ENCODE measurements at regions not wholly inside any gene's neighbourhood (a gene's known extent, or its start where the extent isn't known, plus 50 kb on each side); places are given as distances from the start of the nearest gene placed in this dataset.
"Not testable (repeated sequence)": the region's sequence is repeated elsewhere in the genome, so short reads cannot be mapped to it uniquely, and the experiment has no call there.

DNA sequence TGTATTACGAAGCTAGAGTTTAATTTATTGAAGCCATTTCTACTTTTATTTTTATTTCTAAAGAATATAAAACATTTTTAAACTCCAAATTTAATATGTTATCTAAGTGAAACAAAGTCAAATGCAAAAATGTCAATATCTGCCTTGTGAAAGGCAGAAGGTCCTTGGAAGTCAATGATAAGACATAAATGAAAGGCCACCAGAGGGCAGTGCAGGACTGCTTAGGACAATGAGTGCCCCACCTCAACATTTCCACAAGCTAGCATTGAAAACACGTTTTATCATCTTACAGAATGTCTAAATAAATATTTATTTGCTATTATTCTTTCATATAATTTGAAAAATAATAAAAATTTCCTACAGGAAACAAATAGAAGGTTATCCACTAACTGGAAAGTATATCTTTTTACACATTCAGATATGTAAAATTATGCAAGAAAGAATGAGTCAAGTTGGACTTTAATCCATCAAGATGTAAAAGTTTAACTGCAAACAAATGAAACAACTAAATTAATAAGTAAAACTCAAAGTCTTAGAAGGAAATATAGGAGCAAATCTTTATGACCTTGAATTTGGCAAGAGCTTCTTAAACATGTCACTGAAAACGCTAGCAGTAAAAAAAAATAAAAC is 140.1 kb upstream of the FMN2 start:
- DNase-seq = peak; percentile 67

DNA sequence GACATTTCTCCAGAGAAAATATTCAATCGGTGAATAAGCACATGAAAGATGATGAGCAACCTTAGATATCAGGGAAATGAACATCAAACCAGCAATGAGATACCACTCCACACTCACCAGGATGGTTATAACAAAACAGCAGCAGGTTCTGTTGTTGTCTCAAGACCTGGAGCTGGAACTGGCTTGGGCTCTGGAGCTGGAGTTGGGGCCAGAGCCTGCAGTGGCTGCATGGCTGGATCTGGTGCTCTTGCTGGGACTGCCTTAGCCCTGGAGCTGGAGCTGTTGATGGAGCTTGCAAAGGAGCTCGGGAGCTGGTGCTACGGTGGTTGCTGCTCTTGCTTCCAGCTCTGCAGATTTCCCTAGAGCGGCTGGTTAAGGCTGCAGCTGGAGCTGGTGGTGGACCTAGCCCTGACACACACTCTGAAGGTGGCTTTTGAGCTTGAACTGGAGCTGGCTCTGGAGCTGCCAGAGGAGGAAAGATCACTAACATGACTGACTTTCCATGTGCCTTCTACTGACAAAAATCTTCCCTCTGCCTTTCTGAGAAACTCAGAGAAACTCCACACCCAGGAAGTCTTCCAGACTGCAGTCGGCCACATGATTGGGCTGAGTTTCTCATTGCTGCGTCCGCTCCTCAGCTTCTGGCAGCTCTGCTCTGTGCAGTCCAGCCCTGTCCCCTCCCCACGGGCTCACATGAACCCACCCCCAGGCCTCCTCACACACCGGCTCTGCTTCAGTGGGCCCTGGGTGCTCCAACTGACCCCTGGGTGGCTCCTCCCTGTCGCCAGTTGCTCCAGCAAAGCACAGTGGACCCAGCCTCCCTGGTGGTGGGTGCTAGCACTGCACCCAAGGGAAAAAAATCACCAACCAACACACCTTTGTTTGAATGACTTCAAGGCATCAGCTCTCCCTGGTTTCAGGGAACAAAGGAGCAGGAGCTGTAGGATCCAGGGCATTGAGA is 139.1 kb upstream of the FMN2 start:
- DNase-seq = no peak

DNA sequence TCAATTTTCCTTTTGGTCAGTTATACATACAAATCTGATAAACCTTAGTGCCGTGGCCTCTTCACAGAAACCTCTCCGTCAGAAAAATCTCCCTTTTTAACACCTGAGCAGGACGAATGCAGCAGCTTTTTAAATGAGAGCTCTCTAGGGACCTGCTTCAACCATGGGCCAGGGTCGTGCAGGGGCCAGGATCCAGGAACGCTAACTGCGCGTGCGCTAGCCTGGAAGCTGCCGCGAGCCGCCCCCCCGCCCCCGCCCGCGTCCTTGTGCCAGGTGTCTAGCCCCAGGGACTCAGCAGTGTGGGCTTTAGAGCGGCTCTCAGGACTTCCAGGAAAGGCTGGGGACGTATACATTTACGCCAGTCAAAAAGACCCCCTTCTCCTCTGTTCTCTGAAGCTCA is 136.8 kb upstream of the FMN2 start:
- DNase-seq = no peak

DNA sequence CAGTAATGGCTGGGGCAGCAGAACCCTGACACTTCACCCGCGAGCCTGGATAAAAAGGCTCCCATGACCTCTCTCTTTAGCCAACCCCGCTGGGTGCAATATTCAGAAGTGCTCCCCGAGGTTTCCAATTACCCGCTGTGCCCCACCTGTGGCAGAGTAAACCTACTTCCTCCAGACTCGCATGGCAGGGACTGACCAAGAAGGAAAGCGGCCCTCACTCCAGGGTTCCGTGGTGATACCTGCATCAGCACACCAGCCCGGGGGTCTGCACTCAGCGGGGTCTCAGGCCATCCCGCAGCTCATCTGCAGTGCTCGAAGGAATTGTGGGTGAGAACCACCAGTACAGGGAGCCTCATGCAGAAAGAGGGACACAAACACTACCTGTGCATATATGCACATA is 136.3 kb upstream of the FMN2 start:
- DNase-seq = no peak

DNA sequence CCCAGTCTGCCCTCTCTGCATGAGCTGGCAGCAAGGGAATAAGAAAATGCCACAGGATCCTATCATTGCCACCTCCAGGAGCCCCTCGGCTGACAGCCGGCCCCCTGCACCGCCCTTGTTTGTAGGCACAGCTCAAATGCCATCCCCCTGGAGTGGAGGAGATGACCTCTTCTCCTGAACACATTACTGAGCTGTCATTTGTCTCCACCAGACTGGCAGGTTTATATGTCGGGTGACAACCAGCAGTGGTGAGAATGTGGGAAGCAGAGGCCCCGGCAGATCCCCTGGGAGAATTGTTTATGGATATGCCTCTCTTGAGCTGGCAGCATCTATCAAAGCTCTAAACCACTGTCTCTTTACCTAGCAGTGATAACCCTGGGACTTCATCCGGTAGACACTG is 135.4 kb upstream of the FMN2 start:
- no peak for DNase-seq

DNA sequence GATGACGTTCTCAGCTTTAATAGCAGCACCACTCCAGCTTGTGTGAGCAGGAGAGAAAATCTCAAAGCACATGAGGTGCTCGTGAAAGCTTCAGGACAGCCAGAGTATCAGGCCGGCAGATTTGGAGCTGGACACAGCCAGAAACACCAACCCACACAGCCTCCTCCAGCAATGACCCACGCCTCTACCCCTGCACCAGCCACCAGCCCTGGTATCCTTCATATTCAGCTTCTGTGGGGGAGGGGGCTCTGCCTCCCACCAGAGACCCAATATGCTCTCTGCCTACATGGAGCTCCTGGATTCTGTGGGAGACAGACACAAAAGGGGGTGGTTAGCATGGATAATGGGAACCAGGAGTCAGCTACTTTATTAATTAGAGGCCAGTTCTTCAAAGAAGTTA is 133.6 kb upstream of the FMN2 start:
- DNase-seq = no peak

DNA sequence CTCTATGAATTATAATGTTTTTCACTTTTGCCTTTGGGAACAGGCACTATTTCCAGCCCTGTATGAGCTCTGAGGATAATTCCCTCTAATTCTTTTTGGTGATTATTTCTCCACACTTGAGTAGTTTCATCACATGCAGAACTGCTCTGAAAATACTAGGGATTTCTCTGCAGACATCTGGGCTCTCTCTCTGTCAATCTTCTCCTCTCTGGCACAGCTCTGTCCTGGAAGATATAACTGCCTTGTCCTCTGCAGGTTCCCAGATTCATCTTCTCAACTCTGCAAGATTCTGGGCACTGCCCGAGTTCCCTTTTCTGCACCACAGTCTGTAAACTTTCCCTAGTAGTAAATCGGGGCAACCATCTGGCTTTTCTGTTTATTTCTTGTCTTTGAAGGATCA is 131.3 kb upstream of the FMN2 start:
- no peak for DNase-seq

DNA sequence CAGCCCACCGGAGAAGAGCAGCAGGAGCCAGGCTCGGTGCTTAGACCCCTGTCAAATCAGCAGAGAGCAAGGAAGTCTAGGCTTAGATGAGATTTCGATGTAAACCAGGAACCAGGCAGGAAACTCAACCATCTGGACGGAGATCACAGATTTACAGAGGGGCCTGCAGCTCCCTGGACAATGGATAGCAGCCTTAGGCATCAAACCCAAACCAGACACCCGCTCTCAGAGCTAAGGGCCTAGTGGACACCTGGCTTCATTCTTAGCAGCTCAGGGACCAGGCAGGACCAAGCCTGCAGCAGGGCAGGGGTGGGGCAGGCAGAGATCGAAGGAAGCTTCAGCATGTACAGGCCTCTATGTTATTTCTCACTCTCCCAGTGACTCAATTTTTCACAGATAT is 127.8 kb upstream of the FMN2 start:
- DNase-seq = no peak

DNA sequence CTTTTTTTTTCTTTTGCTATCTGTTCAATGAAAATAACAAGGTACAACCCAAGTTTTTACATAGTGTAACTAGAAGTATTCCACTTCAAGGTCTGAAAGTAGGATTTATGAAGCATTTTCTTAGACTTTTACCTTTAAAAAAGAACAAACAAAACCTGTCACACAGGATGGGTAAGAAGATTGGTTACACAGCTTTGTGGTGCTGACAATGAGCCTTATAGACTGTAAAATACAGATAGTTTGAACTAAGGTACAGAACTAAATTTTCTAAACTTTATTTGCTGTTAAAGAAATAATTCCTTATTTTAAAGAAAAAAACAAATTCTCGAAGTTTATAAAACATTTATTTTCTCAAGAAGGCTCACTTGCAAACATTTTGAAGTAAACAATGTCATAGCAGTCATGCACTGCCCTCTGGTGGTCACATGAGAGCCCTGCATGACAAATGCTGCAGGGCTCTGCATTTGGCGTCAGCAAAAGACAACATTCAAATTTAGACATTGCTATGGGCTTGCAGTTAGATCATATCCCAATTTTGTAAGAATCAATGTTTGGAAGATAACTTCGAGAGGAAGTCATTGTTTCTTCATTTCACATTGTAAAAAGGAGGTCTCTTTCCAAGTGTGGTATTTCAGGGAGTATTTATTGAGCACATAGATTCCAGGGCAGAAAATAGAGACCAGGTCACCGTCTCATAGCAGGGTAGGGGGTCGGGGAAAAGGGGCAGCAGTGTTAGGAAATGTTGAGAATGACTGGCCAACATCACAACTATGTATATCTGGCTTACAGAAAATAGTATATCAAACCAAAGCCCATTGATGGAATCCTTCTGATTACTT is 115.3 kb upstream of the FMN2 start:
- peak; percentile 49 for DNase-seq

DNA sequence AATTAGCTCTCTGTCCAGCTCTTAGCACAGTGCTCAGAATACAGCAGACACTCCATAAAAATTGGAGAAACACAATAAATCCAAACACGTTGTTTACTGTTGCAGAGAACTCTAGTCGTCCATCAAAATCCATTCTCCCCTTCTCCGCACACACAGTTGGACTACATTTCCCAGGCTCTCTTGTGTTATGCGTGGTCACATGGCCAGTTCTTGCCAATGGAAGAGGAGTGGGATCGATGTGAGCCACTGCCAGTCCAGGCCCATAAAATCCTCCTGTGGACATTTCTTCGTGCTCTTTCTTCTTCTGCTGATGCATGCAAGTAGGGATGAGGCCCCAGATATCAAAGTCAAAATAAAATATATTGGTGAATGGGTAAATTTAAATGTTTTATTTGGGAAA is 114.3 kb upstream of the FMN2 start:
- no peak for DNase-seq

DNA sequence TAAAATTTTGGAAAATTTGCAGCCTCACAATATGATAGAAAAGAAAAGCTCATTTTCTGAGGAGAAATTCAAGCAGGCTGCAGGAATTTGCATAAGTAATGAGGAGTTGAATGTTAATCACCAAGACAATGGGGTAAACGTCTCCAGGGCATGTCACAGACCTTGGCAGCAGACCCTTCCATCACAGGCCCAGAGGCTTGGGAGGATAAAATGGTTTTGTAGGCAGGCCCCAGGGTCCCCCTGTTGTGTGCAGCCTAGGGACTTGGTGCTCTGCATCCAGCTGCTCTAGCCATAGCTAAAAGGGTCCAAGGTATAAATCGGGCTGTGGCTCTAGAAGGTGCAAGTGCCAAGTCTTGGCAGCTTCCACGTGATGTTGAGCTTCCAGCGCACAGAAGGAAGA is 112.2 kb upstream of the FMN2 start:
- no peak for DNase-seq

DNA sequence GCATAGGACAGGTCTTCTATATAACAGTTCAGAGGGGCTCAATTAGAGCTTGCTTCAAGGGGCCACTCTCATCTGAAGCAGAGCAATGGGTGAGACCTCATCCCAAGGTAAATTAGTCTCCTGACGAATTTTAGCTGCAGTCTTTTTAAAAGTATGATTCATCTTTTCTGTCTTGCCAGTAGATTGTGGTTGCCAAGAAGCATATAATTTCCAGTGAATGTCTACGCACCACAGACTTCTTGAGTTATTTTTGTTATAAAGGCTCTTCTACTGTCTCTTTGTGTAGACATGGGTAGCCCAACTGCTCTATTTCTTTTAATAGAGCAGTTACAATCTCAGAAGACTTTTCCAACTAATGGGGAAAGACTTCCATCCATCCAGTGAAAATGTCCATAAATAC is 108.9 kb upstream of the FMN2 start:
- DNase-seq = peak; percentile 10

DNA sequence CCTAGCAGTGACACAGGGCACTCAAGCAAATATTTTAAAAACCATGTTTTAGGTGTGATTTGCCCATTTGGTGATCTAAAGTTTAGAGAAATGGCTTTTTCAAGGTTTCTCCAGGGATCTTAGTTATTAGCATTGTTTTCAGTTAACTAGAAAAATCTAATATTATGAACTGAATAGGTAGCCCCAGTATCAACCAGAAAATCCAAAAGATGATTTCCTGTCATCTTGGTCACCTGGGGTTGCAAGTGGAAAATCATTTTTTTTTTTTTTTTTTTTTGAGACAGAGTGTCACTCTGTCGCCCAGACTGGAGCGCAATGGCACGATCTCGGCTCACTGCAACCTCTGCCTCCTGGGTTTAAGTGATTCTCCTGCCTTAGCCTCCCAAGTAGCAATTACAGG is 106.6 kb upstream of the FMN2 start:
- DNase-seq = no peak

DNA sequence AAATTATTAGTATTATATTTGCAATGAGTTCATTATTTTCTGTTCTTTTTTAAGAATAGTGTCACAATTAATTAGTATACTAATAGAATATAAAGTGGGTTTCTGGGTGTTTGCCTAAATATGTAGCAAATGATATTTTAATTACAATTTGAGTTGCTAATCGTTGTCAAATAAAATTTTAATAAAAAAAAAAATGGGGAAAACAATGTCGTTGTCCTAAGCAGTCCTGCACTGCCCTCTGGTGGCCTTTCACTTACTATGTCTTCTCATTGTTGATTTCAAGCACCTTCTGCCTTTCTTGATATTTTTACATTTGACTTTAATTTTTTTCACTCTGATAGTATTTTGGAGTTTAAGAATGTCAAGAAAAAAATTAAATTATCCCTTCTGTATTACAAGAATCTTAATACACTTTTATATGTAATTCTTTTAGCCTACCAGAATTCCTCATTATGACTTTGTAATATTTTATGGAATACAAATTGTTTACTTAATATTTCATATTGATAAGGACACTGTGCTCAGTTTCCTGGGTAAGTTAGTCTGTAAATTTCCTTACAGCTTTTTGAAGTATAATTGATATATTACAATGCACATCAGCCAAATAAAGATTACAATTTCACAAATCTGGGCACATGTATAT is 104.5 kb upstream of the FMN2 start:
- peak; percentile 43 for DNase-seq

DNA sequence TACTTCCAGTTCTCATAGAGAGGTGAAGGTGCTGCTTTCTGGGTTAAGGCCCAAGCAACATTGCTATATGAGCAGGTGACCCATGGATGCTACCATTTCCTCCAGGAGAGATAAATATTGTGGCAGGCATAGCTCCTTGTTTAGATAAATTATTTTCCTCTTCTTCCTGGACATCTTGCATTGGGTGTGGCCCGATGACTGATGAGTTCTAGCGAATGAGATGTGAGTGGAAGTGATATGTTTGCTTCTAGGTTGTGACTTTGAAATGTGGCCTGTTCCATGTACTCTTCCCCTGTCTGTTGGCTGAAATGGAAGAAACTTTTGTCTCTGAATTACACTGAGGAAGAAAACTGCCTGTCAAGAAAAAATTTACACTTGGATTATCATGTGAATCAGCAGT is 101.7 kb upstream of the FMN2 start:
- no peak for DNase-seq

DNA sequence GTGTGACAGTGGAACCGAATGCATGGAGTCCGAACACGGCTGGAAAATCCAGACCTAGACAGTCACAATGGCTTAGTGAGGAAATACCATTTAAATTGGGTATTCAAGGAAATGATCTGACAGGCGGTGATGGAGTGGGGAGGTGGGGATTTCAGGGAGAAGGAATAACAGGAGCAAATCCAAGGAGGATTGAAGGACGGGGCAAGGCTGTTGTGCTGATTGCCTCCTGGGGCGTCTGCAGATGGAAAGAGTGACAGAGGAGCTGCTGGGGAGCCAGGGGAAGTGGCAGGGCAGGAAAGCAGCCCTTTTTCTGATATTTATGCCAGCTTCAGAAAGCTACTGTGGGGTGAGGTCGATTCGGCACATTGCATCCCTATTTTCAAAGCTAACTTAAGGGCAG is 99.1 kb upstream of the FMN2 start:
- DNase-seq = not testable (repeated sequence)

DNA sequence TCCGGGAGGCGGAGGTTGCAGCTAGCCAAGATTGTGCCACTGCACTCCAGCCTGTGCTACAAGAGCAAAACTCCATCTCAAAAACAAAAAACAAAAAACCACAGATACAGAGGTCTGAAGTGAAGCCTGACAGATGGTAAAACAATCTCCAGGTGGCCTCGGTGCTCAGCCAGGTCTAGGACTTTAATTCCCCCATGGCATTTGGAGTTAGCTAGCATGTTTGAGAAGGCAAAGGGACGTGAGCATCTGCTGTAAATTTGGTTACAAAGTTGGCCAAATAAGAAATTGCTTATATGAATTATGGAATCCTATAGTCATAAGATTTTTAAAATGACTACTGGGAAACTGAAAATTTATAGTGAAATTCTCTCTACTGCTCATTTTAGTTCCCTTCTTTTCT is 98.3 kb upstream of the FMN2 start:
- DNase-seq = no peak

DNA sequence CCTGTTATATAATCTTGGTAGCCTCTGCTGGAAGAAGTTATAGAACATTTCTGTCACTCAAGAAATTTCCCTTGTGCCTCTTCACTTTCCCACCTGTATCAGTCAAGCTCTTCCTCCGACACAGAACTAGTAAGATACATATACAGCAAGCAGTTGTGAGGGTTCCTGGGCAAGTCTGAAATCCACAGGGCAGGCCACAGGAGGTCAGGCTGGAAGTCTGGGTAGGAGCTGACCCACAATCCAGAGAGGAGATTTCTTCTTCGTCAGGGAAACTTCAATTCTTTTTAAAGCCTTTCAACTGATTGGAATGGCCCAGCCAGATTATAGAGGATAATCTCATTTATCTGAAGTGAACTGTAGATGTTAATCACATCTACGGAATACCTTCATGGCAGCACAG is 96.4 kb upstream of the FMN2 start:
- no peak for DNase-seq

DNA sequence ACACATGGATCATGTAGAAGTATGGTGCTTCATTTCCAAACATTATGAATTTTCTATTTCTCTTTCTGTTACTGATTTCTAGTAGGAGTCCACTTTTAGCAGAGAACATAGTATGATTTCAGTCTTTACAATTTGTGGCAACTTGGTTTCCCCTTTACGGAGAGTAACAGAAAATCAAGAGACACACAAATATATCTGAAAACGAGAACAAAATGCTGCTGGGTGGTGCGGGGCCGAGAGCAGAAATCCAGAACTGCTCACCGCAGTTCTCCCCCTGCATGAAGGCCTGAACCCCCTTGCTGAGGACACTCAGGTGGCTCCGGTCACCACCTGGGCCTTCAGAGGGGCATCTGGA is 94.5 kb upstream of the FMN2 start:
- DNase-seq = no peak

DNA sequence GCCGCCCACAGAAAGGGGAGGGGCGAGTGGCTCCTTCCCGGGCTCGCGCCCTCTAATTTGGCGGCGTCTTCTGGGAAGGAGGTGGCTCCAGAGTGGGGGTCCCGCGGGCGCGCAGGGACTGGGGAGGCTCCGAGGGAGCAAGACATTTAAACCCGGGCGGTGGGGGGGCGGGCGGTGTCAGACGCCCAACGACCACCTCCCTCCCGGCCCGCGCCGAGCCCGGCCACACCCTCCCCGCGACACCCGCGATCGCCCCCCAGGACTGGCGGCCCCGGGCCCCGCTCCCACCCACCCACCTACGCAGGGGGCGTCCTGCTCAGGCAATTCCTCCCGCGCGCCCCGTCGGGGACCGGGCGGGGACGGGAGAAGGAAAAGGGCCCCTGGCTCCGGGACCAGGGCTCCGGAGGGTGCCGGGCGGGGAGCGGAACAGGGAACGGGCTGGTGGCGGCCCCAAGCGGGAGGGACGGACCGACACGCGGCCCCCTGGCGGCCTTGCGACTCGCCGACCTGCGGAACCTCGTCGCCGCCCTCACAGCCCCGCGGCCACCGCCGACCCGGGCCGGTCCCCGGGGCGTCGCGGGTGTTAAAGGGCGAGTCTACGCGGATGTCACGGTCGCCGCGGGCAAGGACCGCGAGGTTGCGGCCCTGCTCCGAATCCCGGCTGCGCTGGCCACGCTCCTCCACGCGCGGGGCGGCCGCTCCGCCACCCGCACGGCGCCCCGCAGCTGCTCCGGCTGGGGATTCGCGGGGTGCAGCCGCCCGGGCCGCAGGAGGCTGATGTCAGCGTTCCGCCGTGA is 94.0 kb upstream of the FMN2 start:
- DNase-seq = no peak

DNA sequence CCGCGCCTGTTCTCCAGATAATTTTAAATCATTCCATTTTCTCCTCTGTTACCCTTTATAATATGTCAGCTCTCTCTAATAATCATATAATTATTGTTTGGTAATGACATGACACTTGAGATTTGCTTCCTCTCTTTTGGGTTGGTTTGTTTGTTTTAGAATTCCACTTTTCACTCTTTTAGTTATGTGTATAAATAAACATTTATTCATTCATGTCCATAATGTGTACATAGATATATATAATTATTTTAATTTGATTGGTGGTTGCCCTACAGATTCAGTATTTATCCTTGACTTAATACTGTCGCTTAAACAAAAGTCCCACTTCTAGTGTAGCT is 93.4 kb upstream of the FMN2 start:
- no peak for DNase-seq

DNA sequence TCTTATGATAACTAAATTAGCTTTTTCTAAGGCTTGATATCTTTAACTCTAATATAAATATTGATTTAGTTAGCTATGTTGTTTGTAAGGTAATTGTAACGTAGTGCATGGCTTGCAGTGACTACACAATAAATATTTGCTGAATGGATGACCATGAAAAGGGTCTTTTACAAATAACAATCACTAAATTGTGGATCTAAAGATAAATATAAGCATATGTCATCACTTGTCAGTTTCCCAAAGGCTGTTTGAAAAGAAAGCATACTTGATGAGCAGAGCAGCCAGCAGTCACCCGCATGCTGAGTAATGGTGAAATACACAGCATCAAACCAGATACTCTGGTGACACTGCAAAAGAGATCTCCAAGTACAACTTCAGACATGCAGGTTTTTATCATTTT is 92.5 kb upstream of the FMN2 start:
- no peak for DNase-seq

DNA sequence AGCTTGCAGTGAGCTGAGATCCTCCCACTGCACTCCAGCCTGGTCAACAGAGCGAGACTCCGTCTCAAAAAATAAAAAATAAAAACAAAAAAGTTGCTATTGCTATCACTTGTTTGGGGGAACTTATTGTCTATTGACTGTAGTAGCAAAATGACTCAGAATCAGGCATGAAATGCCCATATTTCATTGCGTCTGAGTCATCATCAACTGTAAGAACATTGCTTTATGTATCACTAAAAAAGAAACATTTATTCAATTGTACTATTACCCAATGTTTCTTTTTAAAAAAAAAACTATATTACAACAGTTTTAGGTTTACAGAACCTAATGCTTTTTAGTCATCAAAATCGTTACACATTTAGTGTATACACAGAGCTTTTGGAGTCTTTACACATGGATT is 91.0 kb upstream of the FMN2 start:
- peak; percentile 67 for DNase-seq

Data from fibroblast of upper back skin (primary cell).